Ovary (tissue), 7 donors: ENCODE measurements at regions not wholly inside any gene's neighbourhood (a gene's known extent, or its start where the extent isn't known, plus 50 kb on each side); places are given as distances from the start of the nearest gene placed in this dataset.

Experiments used
- DNase-seq, 5 donors: peaks; one replicate each; pipeline ENCODE4 v3.0.0-alpha.2; 2019 to 2020
- H3K27ac ChIP-seq, 2 donors: fragments of 200-600 bp; one replicate each; pipeline versions ENCODE4 v1.5.1 to v1.8.0; 2019 to 2022
- H3K27me3 ChIP-seq: fragments of 200-600 bp; one replicate; pipeline ENCODE4 v1.8.0; 2022
- H3K36me3 ChIP-seq: fragments of 200-600 bp; sonication (generic); one replicate; pipeline ENCODE4 v1.5.1; 2019
- H3K4me1 ChIP-seq: one replicate; pipeline ENCODE4 v1.8.1; 2013; ENCODE audit warnings: mild to moderate bottlenecking, moderate library complexity; ENCODE audit not compliant: insufficient read depth
- H3K4me3 ChIP-seq: fragments of 200-600 bp; sonication (generic); one replicate; pipeline ENCODE4 v1.5.1; 2017
- H3K9me3 ChIP-seq, 2 donors: fragments of 200-600 bp in 1 of 2; sonication (generic) in 1 of 2; one replicate each; pipeline versions ENCODE4 v1.5.1 to v1.8.1; 2013 to 2019; ENCODE audit warnings: mild to moderate bottlenecking in 1 of 2, moderate library complexity in 1 of 2
- CTCF ChIP-seq, 3 donors: fragments of 450-650 bp in 2 of 3; fragments of 200-600 bp in 1 of 3; IDR thresholded peaks; one replicate each; pipeline versions ENCODE4 v1.5.1 to v1.8.0; 2016 to 2022; ENCODE audit warnings: antibody characterized with exemption in 3 of 3, mild to moderate bottlenecking in 1 of 3
- EP300 ChIP-seq: sonication (generic); formaldehyde crosslinking; IDR thresholded peaks from one replicate; pipeline ENCODE4 v1.6.1; 2017; ENCODE audit warnings: antibody characterized with exemption
- POLR2A ChIP-seq: fragments of 450-650 bp; IDR thresholded peaks from one replicate; pipeline ENCODE4 v1.6.1; 2017; ENCODE audit warnings: antibody characterized with exemption, mild to moderate bottlenecking, moderate library complexity
- WGBS, 3 donors: extraction: QIAGEN DNeasy Blood & Tissue Kit in 1 of 3; methylation state at CpG; one replicate each; pipeline versions ENCODE4 v1.1.5 to v1.1.7; 2013 to 2017; 5-methylcytosine and 5-hydroxymethylcytosine counted together
- intact Hi-C, 4 donors: fragments of 100-400 bp; cut with DNase I; formaldehyde crosslinking; loops; one replicate each; pipeline versions ENCODE4 v1.11.0 to v1.15.1; 2022 to 2023
- donor health status: DM: no; HTN: no; CAD: no; lungs with moderate emphysema.
- donor health status: DM: no; HTN: no; CAD: no.
- donor health status: Bipolar disorder and iron deficiency.
- donor health status: DM: no; HTN: no; CAD: no.
- donor health status: DM: yes; HTN: yes; CAD: no.

DNA sequence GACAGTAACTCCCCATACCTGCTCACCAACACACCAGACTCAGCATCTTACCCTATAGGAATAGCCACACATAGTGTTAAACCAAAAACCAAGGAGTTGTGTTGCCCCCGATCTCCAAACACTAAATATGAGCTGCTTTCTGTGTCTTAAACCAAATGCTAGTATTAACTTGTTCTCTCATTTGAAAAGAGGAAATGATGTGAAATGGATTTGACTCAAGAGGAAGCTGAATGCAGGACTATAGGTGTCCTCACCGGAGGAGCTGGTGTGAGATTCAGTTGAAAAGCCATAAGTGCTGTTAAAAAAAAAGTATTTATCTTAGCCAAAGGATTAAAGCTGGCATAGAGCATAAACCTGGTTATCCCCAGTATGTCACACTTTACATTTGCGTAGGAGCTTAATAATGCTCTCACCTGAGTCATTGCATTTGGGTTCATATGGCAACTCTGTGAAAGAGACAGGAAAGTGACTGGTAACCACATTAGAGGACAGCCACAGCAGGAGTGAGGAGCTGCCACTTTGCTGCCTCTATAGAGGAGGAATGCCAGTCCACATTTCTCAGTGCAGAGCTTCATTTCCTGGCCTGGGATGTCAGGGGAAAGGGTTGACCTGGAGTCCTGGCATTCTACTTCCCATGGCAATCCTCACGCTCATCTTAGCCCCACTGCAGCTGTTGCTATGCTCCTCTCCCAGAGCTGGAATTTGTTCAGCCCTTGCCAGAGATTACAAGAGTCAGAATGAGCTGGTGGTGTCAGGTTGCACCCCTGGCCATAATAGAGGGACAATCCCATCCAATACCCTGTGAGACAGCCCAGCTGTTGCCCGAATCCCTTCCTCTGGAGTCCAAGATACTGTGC is 143.3 kb upstream of the ANKFN1 start:
- H3K27ac ChIP-seq = no peak overlapping the region
- no peaks in the 10 kb centered on the region for H3K27me3 ChIP-seq
- no peaks in the 10 kb centered on the region for H3K36me3 ChIP-seq
- no peak overlapping the region for H3K4me3 ChIP-seq
- intact Hi-C loops = no loop called here
- DNase-seq = no peak
- WGBS, 3 donors = 41 to 50% (median 46%) methylated on average over 5 of the region's 5 CpGs
- H3K4me1 ChIP-seq = no peaks in the 10 kb centered on the region
- TF ChIP-seq CTCF (IDR thresholded peaks at IDR 0.05) = no peak
- TF ChIP-seq EP300 = no peak
- TF ChIP-seq POLR2A = no peak
- no peaks in the 10 kb centered on the region for H3K9me3 ChIP-seq

DNA sequence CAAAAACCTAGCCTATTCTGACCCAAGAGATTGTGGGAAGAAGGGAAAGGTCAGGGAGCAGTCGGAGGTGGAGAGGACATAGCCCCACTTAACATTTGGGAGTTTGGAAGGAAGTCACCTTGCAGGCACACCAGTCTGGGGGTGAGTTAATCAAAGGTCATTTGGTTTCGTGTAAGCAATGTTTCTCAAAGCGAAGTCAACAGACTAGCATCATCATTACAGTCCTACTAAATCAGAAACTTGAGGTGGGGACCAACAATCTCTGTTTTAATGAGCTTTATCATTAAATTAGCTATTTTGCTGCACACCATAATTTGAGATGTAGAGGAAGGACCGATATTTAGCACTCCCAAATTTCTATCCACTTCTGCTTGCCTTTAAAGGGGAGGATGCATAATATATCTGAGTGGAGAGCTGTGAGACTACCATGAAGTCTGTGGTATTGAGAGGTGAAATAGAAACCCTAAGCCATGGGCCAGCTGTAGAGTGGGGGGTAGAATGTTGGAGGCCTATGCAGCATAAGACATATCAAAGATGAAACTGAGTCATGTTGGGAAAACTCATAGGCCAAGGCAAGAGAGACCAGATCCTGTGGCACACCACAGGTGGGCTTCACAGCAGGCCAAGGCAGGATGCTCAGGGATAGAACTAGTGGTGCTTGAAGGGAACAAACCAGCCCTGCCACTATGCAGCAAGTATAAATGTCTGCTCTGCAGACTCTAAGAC is 141.7 kb upstream of the ANKFN1 start:
- H3K27me3 ChIP-seq = no peaks in the 10 kb centered on the region
- no peak for DNase-seq
- no peak overlapping the region for H3K4me3 ChIP-seq
- intact Hi-C loops = no loop called here
- no peak overlapping the region for H3K27ac ChIP-seq
- H3K36me3 ChIP-seq = no peaks in the 10 kb centered on the region
- no peaks in the 10 kb centered on the region for H3K4me1 ChIP-seq
- WGBS, 3 donors = 63 to 74% (median 70%) methylated on average over 4 of the region's 4 CpGs
- no peak for TF ChIP-seq CTCF (IDR thresholded peaks at IDR 0.05)
- TF ChIP-seq POLR2A = no peak
- TF ChIP-seq EP300 = no peak
- H3K9me3 ChIP-seq = no peaks in the 10 kb centered on the region

DNA sequence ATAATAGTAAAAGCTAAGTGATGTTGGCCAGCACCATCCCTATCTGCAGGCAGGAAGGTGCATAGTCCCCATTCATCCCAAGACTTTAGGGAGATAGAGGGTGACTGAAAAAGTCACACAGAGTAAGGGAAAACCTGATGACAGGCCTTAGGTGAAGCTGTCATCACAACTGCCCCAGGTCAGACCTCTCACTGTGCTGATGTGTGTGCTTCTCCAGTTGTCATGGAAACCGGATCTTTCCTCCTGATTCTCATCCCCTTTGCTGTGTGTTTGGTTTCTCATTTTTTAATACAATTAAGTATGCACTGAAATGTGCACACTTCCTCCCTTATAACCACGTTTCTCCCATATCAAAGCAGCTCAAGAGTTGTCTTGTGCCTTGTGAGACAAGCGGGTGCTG is 135.1 kb upstream of the ANKFN1 start:
- no peak for DNase-seq
- no peaks in the 10 kb centered on the region for H3K4me1 ChIP-seq
- no peak overlapping the region for H3K27ac ChIP-seq
- no peak for TF ChIP-seq CTCF (IDR thresholded peaks at IDR 0.05)
- TF ChIP-seq EP300 = no peak
- TF ChIP-seq POLR2A = no peak
- H3K36me3 ChIP-seq = no peaks in the 10 kb centered on the region
- intact Hi-C loops = no loop called here
- 44 to 72% (median 58%) methylated on average over 3 of the region's 3 CpGs for WGBS, 3 donors
- no peaks in the 10 kb centered on the region for H3K27me3 ChIP-seq
- no peak overlapping the region for H3K4me3 ChIP-seq
- no peaks in the 10 kb centered on the region for H3K9me3 ChIP-seq

- TF ChIP-seq POLR2A = no peak
- no peak for TF ChIP-seq CTCF (IDR thresholded peaks at IDR 0.05)
- no peak for TF ChIP-seq EP300
- WGBS, 3 donors = 73 to 84% (median 76%) methylated on average over 2 of the region's 2 CpGs
- no peaks in the 10 kb centered on the region for H3K4me1 ChIP-seq
- no peaks in the 10 kb centered on the region for H3K27me3 ChIP-seq
- intact Hi-C loops = no loop called here
- H3K27ac ChIP-seq = no peak overlapping the region
- DNase-seq = no peak
- no peaks in the 10 kb centered on the region for H3K36me3 ChIP-seq
- no peak overlapping the region for H3K4me3 ChIP-seq
- no peaks in the 10 kb centered on the region for H3K9me3 ChIP-seq
Measured at GRCh38 chr17:56020369-56020768, 132.9 kb upstream of the ANKFN1 start.
